ENCODE measurements at regions not wholly inside any gene's neighbourhood (a gene's known extent, or its start where the extent isn't known, plus 50 kb on each side); places are given as distances from the start of the nearest gene placed in this dataset.
"Not testable (repeated sequence)": the region's sequence is repeated elsewhere in the genome, so short reads cannot be mapped to it uniquely, and the experiment has no call there.

DNA sequence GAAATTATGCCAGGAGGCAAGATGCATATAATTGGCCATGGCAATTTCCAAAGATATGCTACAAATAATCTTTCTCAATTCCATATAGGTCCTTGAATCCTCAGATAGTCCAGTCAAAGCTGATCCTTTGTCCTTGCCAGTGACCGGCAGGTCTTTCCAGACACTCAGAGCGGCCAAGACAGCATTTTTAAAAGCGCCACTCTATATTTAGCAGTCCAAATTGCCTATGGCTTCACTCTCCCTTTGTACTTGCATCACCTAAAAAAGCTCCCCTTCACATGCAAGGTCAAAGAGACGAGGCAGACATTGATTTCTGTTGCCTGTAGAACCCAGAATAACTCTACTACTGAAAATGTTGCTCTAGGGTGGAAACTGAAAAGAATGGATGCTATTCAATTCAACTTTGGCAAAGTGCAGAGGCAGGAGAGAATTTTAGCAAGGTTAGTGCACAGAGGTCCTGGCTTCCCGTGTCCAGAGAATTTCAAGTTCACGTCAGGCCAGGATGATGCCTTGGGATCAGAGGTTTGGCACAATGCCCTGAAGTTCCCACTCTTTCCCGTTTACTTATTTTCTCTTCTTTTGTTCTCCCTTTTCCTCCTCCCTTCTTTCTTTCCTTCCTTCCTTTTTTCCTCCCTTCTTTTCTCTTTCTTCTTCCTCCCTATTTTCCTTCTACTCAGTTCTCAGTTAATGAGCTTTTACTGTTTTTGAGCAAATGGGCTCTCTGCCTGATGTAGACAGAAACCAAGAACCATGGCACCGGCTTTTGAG lies 108.5 kb downstream of the KCNK1 start:
- no peak for DNase-seq

DNA sequence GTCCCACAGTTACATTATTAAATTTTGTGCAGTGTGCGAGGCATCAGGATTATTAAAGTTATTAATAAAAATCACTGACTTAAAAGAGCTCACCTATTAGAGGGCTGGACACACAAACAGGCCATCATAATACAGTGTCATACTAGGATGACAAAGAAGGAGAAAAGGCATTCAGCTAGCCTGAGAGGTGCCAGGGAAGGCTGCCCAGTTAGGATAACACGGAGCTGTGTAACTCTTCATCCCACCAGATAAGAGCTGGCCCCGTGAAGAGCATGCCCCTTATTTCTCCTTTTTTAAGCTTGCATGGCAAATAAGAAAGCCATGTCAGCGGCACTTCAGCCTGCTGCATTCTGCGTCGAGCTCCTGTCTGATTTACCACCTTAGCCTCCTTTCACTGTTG lies 109.5 kb downstream of the KCNK1 start:
- DNase-seq = no peak

DNA sequence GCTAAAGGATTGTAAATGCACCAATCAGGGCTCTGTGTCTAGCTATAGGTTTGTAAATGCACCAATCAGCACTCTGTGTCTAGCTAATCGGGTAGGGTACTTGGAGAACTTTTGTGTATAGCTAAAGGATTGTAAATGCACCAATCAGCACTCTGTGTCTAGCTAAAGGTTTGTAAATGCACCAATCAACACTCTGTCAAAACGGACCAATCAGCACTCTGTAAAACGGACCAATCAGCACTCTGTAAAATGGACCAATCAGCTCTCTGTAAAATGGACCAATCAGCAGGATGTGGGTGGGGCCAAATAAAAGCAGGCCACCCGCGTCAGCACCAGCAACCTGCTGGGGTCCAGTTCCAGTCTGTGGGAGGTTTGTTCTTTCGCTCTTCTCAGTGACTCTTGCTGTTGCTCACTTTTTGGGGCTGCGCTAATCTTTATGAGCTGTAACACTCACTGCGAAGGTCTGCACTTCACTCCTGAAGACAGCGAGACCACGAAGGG lies 110.3 kb downstream of the KCNK1 start:
- DNase-seq = not testable (repeated sequence)

DNA sequence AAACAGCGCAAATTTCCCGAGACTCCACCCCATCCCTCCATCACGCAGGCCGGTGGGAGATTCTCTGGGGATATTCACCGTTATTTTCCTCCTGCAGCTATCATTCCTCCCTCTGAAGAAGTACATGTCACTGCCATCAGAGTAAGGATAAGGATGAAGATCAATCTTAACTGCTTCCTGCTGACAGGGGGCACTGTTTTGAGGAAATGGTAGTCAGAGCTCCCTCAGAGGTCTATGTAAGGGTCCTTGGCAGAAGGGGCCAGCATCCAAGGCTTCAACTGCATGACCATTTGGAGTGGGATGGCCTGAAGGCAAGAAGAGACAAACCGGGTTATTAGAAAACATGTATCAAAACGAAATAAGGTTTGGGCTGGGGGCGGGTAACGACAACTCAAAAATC lies 111.5 kb downstream of the KCNK1 start:
- DNase-seq = no peak

DNA sequence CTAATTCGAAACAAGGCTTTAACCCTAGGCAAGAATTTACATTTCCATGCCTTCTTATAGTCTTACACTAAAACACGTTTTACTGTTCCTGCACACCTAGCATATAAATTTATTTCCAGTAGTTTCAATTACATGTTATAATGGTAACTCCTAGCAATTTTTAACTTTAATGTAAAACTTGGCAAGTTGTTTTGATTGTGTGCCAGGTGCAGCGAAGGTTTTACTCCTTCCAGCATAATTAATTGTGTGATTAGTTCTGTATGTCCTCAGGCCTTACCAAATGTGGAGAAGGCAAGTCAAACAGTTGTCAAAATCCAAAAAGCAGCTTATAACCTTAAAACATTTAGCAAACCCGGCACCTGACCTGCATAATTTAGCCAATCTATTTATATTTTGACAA lies 114.8 kb downstream of the KCNK1 start:
- DNase-seq = no peak

DNA sequence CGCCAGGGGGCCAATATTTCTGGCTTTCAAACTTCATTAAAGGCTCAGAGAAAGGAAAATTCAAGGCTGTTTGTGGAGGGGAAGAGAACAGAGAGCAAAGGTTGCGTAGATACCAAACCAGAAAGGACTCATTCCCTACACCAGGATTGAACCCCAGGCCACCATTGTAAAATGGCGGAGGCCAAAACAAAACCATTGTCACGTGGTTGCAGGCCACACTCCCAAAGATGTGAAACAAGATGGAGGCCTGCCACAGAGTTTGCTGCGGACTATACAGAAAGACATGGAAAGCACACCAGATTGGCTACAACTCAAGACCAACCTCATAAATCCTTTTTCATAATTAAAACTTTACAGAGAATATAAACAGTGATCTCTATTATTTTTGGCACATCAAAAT lies 116.5 kb downstream of the KCNK1 start:
- DNase-seq = no peak

DNA sequence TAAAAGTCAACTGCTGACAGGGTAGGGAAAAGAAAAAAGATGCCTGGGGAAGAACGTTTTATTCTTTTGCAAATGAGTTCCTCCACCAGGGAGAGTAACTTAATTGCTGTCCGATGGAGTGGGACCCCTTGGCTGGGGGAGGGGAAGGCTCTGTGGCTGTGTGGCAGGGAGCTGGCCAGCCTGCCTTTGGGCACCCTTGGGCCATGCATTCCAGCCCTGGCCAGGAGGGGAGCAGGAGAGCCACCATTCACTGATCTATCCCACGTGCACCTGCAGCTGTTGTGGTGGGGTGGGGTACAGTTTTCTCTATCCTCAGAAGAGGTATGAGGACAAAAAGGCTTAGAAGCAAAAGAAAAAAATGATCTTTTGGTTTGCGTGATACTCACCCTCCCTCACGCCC lies 116.9 kb downstream of the KCNK1 start:
- DNase-seq = no peak

DNA sequence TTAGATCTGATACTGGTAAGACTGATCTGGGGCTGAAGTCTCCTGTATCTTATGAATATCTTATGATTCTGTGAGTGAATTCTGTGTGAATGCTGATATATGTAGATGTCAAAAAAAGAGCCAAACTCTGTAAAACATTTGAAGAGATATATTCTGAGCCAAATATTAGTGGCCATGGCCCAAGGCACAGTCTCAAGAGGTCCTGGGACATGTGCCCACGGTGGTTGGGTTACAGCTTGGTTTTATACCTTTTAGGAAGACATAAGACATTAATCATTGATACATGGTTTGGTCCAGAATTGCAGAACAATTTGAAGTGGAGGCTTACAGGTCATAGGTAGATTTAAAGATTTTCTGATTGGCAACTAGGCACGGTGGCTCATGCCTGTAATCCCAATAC lies 118.3 kb downstream of the KCNK1 start:
- DNase-seq = no peak

DNA sequence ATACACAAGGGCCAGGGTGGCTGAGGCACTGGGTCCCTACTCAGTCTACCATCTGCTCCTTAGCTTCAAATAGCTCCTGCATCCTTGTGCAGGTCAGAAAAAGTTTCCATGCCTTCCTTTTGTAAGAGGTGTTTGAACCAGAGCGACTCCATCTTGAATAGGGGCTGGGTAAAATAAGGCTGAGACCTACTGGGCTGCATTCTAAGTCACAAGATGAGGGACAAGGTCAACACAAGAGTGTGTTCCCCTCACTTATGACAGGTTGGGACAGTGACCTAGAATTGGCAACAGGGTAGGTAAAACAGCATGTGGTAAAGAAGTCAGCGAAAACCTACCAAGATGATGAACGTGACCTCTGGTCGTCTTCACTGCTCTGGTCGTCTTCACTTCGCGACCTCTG lies 120.5 kb downstream of the KCNK1 start:
- DNase-seq = no peak

DNA sequence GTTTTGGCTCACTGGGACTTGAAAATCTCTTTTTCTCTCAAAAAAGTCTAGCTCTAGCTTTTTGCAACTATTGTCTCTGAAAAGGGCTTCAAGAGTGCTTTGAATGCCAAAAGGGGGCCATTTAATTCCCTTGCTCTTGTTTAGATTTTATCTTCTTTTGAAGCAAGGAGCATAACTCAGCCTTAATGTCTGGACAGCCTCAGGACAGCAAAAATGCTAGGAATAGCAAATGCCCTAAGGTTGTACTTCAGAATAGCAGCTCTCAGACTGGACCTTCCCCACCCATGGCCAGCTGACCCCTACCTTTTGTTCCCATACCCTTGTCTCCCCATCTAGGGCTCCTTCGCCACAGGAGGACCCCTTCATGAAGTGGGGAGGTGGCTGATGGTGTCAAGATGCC lies 121.4 kb downstream of the KCNK1 start:
- no peak for DNase-seq

DNA sequence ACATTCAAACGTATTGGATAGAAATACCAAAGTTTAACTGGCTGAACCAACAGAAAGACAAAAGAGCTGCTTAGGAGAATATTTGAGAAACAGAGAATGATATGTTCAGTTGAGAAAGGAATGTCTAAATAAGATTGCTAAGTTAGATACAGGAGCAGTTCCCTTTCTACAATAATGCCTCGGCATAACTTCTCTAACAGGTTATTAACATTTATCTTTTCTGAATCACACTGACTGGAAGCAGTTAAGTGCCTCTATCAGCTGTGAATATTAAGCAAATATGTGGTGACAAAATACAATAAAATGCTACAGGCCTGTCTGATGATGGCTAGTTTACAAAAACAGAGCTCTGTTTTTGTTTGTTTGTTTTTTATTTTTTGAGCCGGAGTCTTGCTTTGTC lies 121.9 kb downstream of the KCNK1 start:
- DNase-seq = no peak

DNA sequence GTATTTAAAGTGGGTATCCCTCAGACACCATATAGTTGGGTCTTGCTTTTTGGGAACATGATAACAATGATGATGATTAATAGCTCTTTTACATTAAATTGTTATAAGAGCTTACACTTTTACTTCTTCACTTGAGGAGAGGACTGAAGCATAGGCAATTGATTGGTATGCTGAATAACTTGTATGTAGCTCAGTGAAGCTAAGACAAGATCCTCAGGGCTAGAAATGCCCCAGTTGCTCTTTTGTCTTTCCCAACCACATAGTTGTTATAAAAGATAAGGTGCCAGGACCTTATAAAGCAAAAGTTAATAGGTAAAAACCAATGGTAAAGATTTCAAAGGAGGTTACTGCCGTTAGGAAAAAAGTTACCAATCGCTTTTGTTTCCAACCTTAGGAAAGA lies 123.4 kb downstream of the KCNK1 start:
- DNase-seq = no peak

DNA sequence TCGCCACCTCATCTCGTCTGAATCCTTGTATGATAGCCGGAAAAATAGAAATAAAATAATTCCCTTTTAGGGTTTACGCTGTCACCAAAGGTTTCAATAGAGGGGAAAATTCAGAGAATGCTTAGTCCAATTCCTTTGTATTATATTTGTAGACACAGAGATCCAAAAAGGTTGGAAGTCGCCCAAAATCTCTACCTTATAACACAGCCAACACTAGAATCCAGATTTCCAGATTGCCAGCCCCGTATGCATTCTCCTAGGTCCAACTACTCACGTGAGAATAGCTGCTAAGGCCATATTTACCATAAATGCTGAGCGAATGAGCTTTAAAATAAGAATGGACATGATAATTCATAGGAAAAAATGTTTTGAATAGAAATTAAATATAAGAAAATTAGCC lies 124.5 kb downstream of the KCNK1 start:
- no peak for DNase-seq

DNA sequence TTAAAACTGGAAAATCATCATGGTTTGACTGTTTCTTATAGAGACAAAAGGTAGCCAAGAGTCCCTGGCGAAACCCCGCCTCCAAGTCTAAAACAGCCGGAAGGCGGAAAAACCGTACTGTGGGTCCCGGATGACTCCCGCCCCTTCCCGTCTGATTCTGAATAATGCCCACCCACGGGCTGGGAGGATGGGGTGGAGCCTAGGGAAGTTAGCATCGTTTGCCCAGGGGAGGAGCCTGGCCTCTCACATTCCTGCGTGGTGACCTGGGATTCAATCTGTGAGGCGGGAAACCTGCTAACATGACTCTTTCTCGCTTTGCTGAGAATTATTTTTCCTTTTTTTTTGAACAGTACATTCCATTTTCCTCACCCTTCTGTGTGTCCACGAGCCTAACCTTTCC lies 124.9 kb downstream of the KCNK1 start:
- DNase-seq = no peak

DNA sequence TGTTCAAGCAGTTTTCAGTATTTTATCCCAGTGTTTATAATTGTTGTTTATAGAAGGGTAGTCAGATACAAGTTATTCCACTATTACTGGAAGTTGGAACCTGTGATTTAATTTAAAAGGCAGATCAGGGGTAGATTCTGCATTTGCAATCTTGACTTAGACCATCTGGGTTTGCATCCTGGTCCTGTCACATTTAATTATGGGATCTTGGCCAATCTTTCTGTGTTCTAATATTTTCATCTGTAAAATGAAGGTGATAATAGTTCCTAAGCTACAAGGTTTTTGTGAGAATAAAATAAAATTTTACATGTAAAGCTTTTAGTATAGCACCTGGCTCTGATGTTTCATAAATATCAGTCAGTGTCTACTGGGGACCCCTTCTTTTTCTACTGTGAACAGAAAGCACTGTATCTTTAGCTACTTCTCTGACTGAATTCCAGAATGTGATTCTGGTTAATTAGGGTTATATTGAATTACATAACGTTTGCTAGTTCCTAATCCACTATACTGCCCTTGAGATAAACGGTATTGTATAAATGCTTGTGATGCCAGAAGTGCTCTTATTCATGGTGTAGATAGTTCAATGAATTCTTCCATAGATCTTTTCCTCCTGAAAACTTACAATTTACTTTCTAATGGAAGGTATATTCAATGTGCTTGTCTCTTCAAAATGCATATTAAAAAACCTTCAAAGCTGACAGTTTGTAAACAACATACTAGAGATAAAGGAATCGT lies 131.0 kb downstream of the KCNK1 start:
- DNase-seq = no peak

DNA sequence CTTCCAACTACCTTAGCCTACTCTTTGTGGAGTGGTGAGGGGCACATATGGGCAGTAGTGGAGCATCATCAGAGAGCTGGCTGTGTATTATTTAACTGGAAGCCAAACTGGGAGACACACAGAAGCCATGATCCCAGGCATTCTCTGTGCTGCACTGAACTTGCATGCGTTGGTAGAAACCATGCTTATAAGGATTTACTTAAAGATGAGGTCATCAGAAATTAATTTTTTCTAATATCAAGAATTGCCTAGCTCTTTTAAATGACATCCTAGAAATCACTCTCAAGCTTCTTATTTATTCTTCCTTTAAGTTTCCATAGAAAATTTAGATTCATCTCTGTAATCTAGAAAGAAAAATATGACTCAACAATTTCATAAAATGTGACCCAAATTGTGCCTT lies 136.2 kb downstream of the KCNK1 start:
- DNase-seq = no peak

DNA sequence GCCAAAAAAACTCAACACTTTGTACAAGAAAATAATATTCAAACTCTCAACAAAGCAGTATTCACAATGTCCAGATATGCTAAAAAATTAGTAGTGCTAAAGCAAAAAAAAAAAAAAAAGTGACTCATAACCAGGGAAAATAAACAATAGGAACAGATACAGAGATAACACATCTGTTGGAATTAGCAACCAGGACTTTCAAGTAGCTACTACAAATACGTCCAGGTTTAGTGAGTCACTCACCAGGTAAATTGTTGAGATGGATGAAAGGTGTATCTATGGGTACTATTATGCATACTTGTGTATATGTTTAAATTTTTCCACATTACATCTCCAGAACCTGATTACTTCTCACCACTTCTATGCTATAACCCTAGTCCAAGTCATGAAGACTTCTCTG lies 144.8 kb upstream of the SLC35F3 start:
- no peak for DNase-seq

DNA sequence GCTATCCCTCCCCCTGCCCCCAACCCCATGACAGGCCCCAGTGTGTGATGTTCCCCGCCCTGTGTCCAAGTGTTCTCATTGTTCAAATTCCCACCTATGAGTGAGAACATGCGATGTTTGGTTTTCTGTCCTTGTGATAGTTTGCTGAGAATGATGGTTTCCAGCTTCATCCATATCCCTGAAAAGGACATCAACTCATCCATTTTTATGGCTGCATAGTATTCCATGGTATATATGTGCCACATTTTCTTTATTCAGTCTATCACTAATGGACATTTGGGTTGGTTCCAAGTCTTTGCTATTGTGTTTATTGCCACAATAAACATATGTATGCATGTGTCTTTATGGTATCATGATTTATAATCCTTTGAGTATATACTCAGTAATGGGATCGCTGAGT lies 140.2 kb upstream of the SLC35F3 start:
- not testable (repeated sequence) for DNase-seq

DNA sequence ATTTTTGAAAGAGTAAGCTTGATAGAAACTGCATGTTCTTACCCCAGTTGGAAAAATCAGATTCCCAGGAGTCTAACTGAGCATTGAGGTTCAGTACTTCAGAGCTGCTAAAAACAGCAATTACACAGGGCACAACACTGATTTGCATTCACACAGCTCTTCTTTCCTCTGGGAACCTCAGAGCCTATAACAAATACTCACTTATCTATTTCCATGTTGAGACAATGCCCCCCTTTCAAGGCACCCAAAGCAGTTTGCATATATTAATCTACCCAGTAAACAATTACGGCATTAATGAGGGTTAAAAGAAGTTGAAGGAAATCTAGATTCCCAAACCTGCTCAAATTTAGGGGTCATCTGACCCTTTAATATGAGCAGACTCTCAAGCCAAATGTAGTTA lies 126.9 kb upstream of the SLC35F3 start:
- no peak for DNase-seq

DNA sequence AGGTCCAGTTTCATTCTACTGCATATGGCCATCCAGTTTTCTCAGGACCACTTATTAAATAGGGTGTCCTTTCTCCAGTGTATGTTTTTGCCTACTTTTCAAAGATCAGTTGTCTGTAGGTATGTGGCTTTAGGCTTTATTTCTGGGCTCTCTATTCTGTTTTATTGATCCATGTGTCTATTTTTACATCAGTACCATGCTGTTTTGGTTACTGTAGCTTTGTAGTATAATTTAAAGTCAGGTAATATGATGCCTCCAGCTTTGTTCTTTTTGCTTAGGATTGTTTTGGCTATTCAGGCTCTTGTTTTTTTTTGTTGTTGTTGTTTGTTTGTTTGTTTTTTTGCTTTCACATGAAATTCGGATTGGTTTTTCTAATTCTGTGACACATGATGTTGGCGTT lies 124.4 kb upstream of the SLC35F3 start:
- DNase-seq = no peak

DNA sequence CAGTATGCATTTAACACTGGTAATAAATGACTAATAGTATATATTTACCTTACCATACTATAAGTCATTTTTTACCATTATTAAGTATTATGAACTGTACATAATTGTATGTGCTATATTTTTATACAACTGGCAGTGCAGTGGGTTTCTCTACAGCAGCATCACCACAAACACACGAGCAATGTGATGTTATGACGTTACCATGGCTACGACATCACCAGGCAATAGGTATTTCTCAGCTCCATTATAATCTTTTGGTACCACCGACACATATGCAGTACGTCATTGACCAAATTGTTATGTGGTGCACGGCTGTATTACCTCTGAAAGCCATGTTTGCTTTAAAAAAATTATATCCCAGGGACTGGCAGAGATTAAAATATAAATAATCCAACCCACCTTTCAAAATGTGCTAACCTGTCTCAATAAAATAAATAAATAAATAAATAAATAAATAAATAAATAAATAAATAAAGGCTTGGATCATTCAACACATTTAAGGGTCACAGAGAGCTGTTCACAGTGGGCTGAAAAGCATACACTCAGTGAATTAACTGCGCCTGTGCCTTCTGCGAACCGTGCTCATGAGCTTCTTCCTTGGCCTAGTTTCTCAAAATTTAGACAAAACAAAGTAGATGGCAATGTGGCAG lies 121.4 kb upstream of the SLC35F3 start:
- no peak for DNase-seq

DNA sequence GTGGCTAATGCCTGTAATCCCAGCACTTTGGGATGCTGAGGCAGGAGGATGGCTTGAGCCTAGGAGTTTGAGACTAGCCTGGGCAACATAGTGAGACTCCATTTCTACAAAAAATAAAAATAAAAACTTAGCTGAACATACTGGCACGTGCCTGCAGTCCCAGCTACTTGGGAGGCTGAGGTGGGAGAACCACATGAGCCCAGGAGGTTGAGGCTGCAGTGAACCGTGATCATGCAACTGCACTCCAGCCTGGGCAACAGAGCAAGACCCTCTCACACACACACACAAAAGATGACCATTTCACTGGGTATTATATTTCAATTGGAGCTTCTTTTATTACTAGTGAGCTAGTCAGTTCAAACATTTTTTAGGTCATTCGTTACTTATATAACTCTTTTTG lies 116.9 kb upstream of the SLC35F3 start:
- no peak for DNase-seq

DNA sequence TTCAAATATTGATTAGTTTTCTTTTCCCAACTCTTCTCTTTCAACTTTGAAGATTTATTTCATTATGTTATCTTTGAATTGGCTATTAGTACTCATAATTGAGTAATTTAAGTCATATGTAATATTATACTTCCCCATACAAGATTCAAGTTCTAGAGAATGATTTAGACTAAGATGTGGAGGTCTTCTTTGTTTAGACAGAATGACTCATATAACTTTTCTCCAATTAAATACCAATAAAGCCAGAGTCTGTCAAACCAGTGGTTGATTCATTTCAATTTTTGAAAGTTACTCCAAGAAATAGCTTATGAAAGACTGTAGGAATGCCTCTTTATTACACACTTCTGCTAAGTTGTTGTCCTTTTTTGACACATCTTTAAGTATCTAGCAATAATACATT lies 115.8 kb upstream of the SLC35F3 start:
- DNase-seq = no peak

DNA sequence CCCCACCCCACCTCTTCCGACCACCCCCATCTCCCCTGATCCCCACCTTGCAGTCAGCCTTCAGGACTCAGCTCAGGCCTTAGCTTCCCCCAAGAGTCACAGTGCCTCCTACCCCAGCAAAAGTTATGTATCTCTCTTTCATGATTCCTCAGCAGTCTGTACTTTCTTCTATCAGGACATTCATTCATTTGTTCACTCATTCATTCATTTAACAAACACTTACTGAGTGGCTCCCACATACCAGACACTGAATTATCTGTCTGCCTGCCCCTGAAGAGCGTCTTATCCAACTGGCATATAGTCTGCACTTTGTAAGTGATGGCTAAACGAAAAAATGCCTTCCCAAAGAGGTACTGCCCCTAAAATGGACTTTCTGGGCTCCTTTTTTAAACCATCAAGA lies 114.4 kb upstream of the SLC35F3 start:
- no peak for DNase-seq
